Ureter (tissue), 1 donor: ENCODE measurements at regions not wholly inside any gene's neighbourhood (a gene's known extent, or its start where the extent isn't known, plus 50 kb on each side); places are given as distances from the start of the nearest gene placed in this dataset.

Source experiments
- DNase-seq: peaks from one replicate; pipeline ENCODE4 v3.0.0-alpha.2; 2020; ENCODE audit warnings: low spot score
- donor health status: DM: yes; HTN: yes; CAD: no.

DNA sequence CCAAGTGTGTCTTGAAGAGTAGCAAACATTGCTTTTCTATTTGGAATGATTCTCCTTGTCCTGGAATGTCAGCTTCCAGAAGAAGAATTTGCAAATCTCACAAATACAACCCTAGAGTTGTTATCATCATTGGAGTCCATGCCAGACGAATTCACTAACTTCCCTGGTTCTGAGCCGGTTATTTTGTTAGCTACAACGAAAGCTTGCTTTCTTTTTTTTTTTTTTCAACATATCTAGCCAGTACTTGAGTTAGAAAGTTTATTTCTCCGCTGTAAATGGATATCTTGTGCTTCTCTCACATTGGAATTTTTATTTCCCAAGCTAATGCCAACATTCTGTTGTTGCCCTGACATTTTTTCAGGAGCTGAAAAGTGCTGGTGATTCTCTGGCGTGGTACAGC, 138.1 kb upstream of the POM121L12 start:
- no peak for DNase-seq

DNA sequence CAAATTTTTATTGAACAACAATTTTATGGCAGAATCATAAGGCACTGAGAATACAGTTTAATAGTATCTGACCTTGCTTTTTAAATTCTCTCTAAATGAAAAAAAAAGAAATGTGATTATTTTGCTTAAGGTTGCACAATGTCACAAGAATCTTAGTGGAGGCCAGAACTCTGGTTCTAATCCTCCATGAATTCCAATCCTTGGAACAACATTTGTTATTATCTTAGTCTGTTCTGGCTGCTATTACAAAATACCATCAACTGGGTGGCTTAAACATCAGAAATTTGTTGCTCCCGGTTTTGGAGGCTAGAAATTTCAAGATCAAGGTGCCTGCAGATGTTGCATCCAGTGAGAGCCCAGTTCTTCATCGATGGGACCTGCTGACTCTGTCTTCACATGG, 158.2 kb upstream of the POM121L12 start:
- DNase-seq = no peak

- DNase-seq = no peak
These were observed 159.0 kb upstream of the POM121L12 start for GRCh38 chr7:52876402-52876801.

- DNase-seq = no peak
These were observed 171.8 kb upstream of the POM121L12 start for GRCh38 chr7:52863652-52864051.

DNA sequence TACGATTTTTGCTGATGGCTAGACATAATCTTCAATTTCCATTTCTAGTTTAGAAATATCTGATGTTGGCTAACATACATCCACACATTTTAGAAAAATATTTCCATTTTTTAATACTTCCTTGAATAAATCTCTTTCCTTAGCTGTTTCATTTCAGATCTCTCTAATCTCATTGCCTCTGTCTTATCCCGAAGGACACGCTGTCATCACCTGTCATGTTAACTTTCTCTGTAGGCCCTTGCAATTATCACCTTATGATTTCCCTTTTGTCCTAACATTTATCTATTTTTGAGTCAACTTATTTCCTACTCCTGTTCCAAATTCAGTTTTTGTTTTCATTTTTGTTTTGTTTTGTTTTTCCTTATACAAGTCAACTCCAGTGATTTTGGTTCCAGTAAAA, 173.1 kb upstream of the POM121L12 start:
- no peak for DNase-seq

DNA sequence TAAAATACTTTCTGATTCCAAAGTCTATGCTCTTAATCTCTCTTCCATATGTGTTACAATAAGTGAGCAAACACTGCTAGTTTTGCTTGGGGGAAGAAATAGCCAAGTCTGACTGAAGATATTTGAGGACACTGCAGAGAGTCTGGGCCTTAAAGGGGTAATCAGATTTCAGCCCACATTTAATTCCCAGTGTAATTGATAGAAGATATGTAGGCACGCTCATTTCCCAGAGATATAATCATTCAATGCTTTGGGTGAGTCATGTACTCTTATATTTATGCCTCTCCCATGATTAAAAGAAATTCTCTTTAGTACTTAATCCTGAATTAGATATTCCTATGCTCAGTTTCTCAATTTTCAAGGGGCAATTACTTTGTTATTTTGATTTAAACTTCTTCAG, 178.1 kb upstream of the POM121L12 start:
- DNase-seq = no peak

GRCh38 chr7:52854681-52855080, 180.8 kb upstream of the POM121L12 start:
- no peak for DNase-seq

GRCh38 chr7:52851547-52851946, 183.9 kb upstream of the POM121L12 start:
- no peak for DNase-seq

DNA sequence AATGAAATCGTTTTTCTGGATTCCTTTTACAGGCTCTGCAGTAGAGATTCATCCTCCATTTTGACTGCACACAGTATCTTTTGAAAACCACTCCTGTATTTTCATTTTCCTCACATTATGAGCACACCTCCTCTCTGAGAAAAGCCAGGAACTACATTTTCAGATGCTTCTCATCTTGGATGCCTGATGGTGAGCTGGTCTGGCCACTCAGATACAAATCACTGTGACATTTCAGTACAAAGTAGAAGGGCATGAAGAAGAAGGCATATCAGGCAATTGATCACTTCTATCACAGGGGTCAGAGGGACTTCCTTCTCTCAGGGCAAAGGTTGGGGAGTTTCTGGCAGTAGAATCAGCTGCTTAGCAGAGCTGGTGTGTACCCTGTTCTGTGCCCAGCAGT, 192.0 kb upstream of the POM121L12 start:
- no peak for DNase-seq

- DNase-seq = no peak
These were observed 193.1 kb upstream of the POM121L12 start for GRCh38 chr7:52842202-52842900.

- no peak for DNase-seq
These were observed 196.4 kb upstream of the POM121L12 start for GRCh38 chr7:52838981-52839411.

GRCh38 chr7:52831321-52831720, 204.1 kb upstream of the POM121L12 start:
- no peak for DNase-seq

DNA sequence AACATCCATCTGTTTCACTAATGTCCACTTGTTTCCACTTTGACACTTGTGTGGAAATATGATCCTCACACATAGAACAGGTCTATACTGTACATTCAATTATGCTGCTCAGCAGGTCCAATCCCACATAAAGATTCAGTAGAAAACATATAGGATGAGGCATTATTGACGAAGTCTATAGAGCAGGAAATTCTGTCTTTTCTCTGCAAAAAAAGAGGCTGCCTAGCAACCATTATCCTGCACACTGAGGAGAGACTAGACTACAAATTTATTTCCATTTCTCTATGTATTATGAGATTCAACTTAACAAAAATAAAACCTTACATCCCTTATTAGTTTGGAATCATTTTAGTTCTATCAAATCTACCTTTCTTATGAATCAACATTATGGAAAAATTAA, 204.6 kb upstream of the POM121L12 start:
- no peak for DNase-seq

DNA sequence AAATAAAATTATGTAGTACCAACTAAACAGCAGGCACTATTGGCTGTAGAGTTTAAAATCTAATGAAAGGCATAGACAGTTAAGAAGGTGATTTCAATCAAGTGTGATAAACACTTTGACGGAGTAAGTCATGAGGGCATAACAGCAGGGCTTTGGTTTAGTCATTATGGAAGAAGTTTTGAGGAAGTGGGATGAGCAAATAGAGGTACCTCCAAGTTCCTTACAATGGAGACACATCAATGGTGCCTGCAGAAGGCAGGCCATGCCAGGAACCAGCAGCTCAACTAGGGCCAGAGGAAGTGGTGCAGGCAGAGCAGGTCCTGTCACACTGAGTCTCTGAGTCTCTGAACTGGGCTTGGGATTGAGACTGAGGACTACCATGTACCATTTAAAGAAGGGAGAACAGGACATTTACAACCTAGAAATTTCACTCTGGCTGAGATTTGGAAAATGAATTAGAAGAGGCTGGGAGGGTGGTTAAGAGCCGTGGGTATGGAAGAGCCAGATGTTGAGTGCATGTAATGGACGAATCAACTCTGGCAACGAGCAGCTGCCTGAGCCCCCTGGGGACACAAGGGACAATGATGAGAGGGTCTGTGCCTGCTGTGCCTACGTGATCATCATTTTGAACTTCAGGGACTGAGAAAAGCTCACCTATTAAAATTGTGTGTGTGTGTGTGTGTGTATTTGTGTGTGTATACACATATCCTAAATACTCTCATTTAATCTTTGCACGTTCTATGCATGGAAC, 208.7 kb upstream of the POM121L12 start:
- no peak for DNase-seq

DNA sequence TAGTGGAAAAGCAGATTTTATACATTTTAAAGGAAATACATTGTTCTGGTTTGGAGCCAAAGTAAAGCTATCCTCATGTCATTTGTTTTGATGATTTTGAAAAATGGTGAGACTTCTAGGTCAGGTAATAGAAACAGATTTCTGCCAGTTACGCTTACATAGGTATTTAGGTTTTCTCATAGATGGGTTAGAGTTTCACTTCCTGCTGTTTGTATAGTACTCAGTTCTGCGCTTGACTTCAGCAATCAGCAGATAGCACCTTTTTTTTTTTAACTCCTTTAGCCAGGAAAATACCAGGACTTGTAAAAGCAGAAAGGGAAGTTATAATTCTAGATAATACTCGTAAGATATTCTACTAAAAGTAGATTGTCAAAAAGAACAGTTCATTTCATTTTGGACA, 209.8 kb upstream of the POM121L12 start:
- no peak for DNase-seq

DNA sequence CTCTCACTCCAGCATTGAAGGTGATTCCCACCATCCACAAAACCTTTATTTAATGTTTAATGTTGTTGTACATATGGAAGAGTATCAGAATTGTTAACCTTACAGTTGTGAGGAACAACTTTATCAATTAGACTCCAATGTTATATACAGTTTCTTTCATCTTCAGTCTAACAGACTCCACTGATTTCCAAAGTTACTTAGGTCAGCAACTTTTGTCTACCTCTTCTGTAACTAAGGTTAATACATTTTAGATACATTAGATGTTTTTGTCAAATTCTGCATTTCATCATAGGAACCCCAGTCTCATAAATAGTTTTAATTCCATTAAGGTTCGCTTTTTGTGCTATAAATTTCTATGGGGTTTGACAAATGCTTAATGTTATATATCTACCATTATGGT, 223.9 kb upstream of the POM121L12 start:
- DNase-seq = no peak

GRCh38 chr7:52799817-52800216, 235.6 kb upstream of the POM121L12 start:
- DNase-seq = no peak

- DNase-seq = no peak
These were observed 237.6 kb upstream of the POM121L12 start for GRCh38 chr7:52797801-52798200.

- no peak for DNase-seq
These were observed 240.8 kb upstream of the POM121L12 start for GRCh38 chr7:52794621-52795020.

GRCh38 chr7:52791176-52791700, 244.2 kb upstream of the POM121L12 start:
- no peak for DNase-seq

- no peak for DNase-seq
These were observed 249.3 kb upstream of the POM121L12 start for GRCh38 chr7:52786174-52786573.

GRCh38 chr7:52782348-52782747, 253.1 kb upstream of the POM121L12 start:
- no peak for DNase-seq

DNA sequence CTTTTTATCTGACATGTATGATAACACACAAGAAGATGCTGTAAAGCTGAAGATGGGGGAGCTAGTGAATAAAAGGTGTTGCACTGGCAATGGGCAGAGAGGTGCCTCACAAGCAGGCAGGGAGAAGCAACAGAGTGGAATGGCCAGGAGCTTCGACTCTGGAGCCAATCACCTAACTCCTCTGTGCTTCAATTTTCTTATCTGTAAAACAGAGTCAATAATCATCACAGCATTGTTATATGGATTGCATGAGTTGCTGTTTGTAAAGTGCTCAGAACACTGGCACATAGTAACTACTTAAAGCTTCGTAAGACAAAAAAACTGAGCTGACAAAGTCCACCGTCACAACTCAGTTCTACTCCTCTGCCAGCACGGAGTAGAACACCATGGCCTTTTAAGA, 254.2 kb upstream of the POM121L12 start:
- no peak for DNase-seq
